ENCODE measurements at regions not wholly inside any gene's neighbourhood (a gene's known extent, or its start where the extent isn't known, plus 50 kb on each side); places are given as distances from the start of the nearest gene placed in this dataset.
"Not testable (repeated sequence)": the region's sequence is repeated elsewhere in the genome, so short reads cannot be mapped to it uniquely, and the experiment has no call there.

GRCh38 chrX:14303891-14304290 lies 225.4 kb upstream of the GLRA2 start:
- DNase-seq (ENCODE audit: low spot score): no peak
- no peaks in the 10 kb centered on the region for H3K36me3 ChIP-seq
- 100% methylated on average over 2 of the region's 2 CpGs for WGBS
- no peak overlapping the region for H3K4me3 ChIP-seq
- H3K9me3 ChIP-seq: no peaks in the 10 kb centered on the region
- H3K27me3 ChIP-seq (replicated peaks; ENCODE audit: insufficient read depth): no peaks in the 10 kb centered on the region
- intact Hi-C loops (cut with DNase I): no loop called here
- no peaks in the 10 kb centered on the region for H3K4me1 ChIP-seq (replicated peaks)
- TF ChIP-seq POLR2AphosphoS5 (IDR thresholded peaks at IDR 0.05): no peak
- no peak for TF ChIP-seq CTCF (IDR thresholded peaks at IDR 0.05)
- no peak for TF ChIP-seq POLR2A (IDR thresholded peaks at IDR 0.05)
- H3K27ac ChIP-seq: no peak overlapping the region

DNA sequence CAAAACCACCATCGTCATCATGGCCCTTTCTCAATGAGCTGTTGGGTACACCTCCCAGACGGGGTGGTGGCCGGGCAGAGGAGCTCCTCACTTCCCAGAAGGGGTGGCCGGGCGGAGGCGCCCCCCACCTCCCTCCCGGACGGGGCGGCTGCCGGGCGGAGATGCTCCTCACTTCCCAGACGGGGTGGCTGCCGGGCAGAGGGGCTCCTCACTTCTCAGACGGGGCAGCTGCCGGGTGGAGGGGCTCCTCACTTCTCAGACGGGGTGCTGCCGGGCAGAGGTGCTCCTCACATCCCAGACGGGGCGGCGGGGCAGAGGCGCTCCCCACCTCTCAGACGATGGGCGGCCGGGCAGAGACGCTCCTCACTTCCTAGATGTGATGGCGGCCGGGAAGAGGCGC lies 226.8 kb upstream of the GLRA2 start:
- H3K4me3 ChIP-seq; DNase-seq (ENCODE audit: low spot score); H3K9me3 ChIP-seq; intact Hi-C loops (cut with DNase I); H3K36me3 ChIP-seq; H3K27ac ChIP-seq; H3K4me1 ChIP-seq (replicated peaks); H3K27me3 ChIP-seq (replicated peaks; ENCODE audit: insufficient read depth): not testable (repeated sequence)
- 80% methylated on average over 2 of the region's 28 CpGs for WGBS

DNA sequence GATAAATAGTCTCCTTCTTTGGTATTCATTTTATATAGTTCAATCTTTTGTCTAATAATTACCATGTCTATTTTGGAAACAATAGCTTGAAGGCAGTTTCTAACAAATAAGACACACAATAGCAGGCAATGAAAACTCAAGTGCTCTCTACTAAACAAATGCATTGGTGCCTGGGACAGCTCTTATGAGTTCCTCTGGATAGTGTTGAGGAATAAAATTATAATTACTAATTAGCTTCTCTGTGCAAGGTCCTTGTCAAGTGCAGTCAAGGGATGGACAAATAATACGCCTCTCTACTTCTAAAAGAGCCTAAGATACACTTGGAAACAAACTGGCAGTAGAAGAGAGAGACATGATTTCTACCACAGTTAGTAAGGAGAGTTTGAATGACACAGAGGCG lies 229.0 kb upstream of the GLRA2 start:
- H3K27me3 ChIP-seq (replicated peaks; ENCODE audit: insufficient read depth): no peaks in the 10 kb centered on the region
- DNase-seq (ENCODE audit: low spot score): no peak
- no peak for TF ChIP-seq POLR2AphosphoS5 (IDR thresholded peaks at IDR 0.05)
- no peak for TF ChIP-seq CTCF (IDR thresholded peaks at IDR 0.05)
- TF ChIP-seq POLR2A (IDR thresholded peaks at IDR 0.05): no peak
- H3K36me3 ChIP-seq: no peaks in the 10 kb centered on the region
- WGBS: 72% methylated on average over 2 of the region's 2 CpGs
- intact Hi-C loops (cut with DNase I): no loop called here
- H3K27ac ChIP-seq: no peak overlapping the region
- H3K9me3 ChIP-seq: no peaks in the 10 kb centered on the region
- no peak overlapping the region for H3K4me3 ChIP-seq
- no peaks in the 10 kb centered on the region for H3K4me1 ChIP-seq (replicated peaks)

GRCh38 chrX:14295426-14295825 lies 233.9 kb upstream of the GLRA2 start:
- Histone ChIP-seq H3K36me3 (no peaks in the 10 kb centered on the region), H3K27ac (no peak overlapping the region), H3K27me3 (replicated peaks; ENCODE audit: insufficient read depth) (no peaks in the 10 kb centered on the region), H3K9me3 (no peaks in the 10 kb centered on the region), H3K4me3 (no peak overlapping the region), H3K4me1 (replicated peaks) (no peaks in the 10 kb centered on the region)
- no peak for DNase-seq (ENCODE audit: low spot score)
- intact Hi-C loops (cut with DNase I): no loop called here
- no peak for TF ChIP-seq POLR2AphosphoS5 (IDR thresholded peaks at IDR 0.05)

GRCh38 chrX:14291666-14292500 lies 237.5 kb upstream of the GLRA2 start:
- no peaks in the 10 kb centered on the region for H3K4me1 ChIP-seq (replicated peaks)
- DNase-seq (ENCODE audit: low spot score): no peak
- no peaks in the 10 kb centered on the region for H3K27me3 ChIP-seq (replicated peaks; ENCODE audit: insufficient read depth)
- 37% methylated on average over 10 of the region's 10 CpGs for WGBS
- no peaks in the 10 kb centered on the region for H3K9me3 ChIP-seq
- TF ChIP-seq POLR2AphosphoS5 (IDR thresholded peaks at IDR 0.05): no peak
- no peaks in the 10 kb centered on the region for H3K36me3 ChIP-seq
- no peak overlapping the region for H3K4me3 ChIP-seq
- intact Hi-C loops (cut with DNase I): no loop called here
- H3K27ac ChIP-seq: no peak overlapping the region

- Histone ChIP-seq H3K4me1 (replicated peaks) (no peaks in the 10 kb centered on the region), H3K27ac (no peak overlapping the region), H3K27me3 (replicated peaks; ENCODE audit: insufficient read depth) (no peaks in the 10 kb centered on the region), H3K9me3 (no peaks in the 10 kb centered on the region), H3K36me3 (no peaks in the 10 kb centered on the region), H3K4me3 (no peak overlapping the region)
- DNase-seq (ENCODE audit: low spot score): no peak
- TF ChIP-seq CTCF (IDR thresholded peaks at IDR 0.05) (no peak), POLR2AphosphoS5 (IDR thresholded peaks at IDR 0.05) (no peak), POLR2A (IDR thresholded peaks at IDR 0.05) (no peak)
- WGBS: 89% methylated on average over 2 of the region's 2 CpGs
- intact Hi-C loops (cut with DNase I): no loop called here
Observed at GRCh38 chrX:14290335-14290734, 239.0 kb upstream of the GLRA2 start.
